HG03565 (cell line): ENCODE measurements at regions not wholly inside any gene's neighbourhood (a gene's known extent, or its start where the extent isn't known, plus 50 kb on each side); places are given as distances from the start of the nearest gene placed in this dataset.

Experiments
- ATAC-seq: cut with Tn5 transposase; IDR thresholded peaks from one replicate; pipeline ENCODE4 v1.9.1; 2021; ENCODE audit warnings: mild to moderate bottlenecking, moderate library complexity; ENCODE audit not compliant: unreplicated experiment

GRCh38 chr1:56395776-56396175 is 183.6 kb downstream of the PLPP3 start:
- ATAC-seq, result no peak

GRCh38 chr1:56394298-56394697 is 185.1 kb downstream of the PLPP3 start:
- ATAC-seq, result no peak

- ATAC-seq, result no peak
These were observed 188.2 kb downstream of the PLPP3 start for GRCh38 chr1:56390934-56391731.

GRCh38 chr1:56390232-56390867 is 189.0 kb downstream of the PLPP3 start:
- no peak for ATAC-seq

GRCh38 chr1:56389813-56390212 is 189.6 kb downstream of the PLPP3 start:
- no peak for ATAC-seq

- no peak for ATAC-seq
These were observed 192.2 kb downstream of the PLPP3 start for GRCh38 chr1:56387071-56387740.

- ATAC-seq, result no peak
These were observed 194.0 kb downstream of the PLPP3 start for GRCh38 chr1:56385314-56385713.

GRCh38 chr1:56382929-56383328 is 196.4 kb downstream of the PLPP3 start:
- ATAC-seq, result no peak

GRCh38 chr1:56380531-56380930 is 198.8 kb downstream of the PLPP3 start:
- no peak for ATAC-seq

- no peak for ATAC-seq
These were observed 200.9 kb downstream of the PLPP3 start for GRCh38 chr1:56378341-56379070.

GRCh38 chr1:56377431-56377830 is 201.9 kb downstream of the PLPP3 start:
- ATAC-seq, result no peak

- ATAC-seq, result no peak
These were observed 203.0 kb downstream of the PLPP3 start for GRCh38 chr1:56376188-56376984.

- no peak for ATAC-seq
These were observed 204.0 kb downstream of the PLPP3 start for GRCh38 chr1:56375326-56375804.

GRCh38 chr1:56374026-56374974 is 205.1 kb downstream of the PLPP3 start:
- ATAC-seq, result no peak

- ATAC-seq, result no peak
These were observed 208.8 kb downstream of the PLPP3 start for GRCh38 chr1:56370513-56370912.

GRCh38 chr1:56363007-56363770 is 216.2 kb downstream of the PLPP3 start:
- no peak for ATAC-seq

- ATAC-seq, result no peak
These were observed 219.3 kb downstream of the PLPP3 start for GRCh38 chr1:56360021-56360420.

- no peak for ATAC-seq
These were observed 220.3 kb downstream of the PLPP3 start for GRCh38 chr1:56359056-56359455.
